Stomach (tissue), 4 donors: ENCODE measurements at regions not wholly inside any gene's neighbourhood (a gene's known extent, or its start where the extent isn't known, plus 50 kb on each side); places are given as distances from the start of the nearest gene placed in this dataset.

Experiments
- CTCF ChIP-seq, 7 experiments: fragments of 450-650 bp in 4 of 7; fragments of 200-600 bp in 3 of 7; sonication (generic) in 3 of 7; IDR thresholded peaks; one replicate each; pipeline ENCODE4 v1.5.1; 2016 to 2019; ENCODE audit warnings: antibody characterized with exemption in 7 of 7, control low read depth in 2 of 7, mild to moderate bottlenecking in 1 of 7
- EP300 ChIP-seq: sonication (generic); formaldehyde crosslinking; IDR thresholded peaks from one replicate; pipeline ENCODE4 v1.6.1; 2017; ENCODE audit warnings: antibody characterized with exemption

- TF ChIP-seq CTCF (IDR thresholded peaks at IDR 0.05), result no peak
- no peak for TF ChIP-seq EP300
Measured at GRCh38 chr3:177356113-177356512, 158.8 kb upstream of the TBL1XR1 start.
